Right atrium auricular region (tissue), 2 donors: ENCODE measurements at regions not wholly inside any gene's neighbourhood (a gene's known extent, or its start where the extent isn't known, plus 50 kb on each side); places are given as distances from the start of the nearest gene placed in this dataset.
"Not testable (repeated sequence)": the region's sequence is repeated elsewhere in the genome, so short reads cannot be mapped to it uniquely, and the experiment has no call there.

Source experiments
- DNase-seq: peaks from one replicate; pipeline ENCODE4 v3.0.0-alpha.2; 2019; ENCODE audit warnings: low spot score
- H3K27ac ChIP-seq, 2 donors: fragments of 200-600 bp; sonication (generic); 1 replicate in 1 of 2; 2 replicates in 1 of 2; pipeline ENCODE4 v1.5.1; 2016 to 2019
- H3K27me3 ChIP-seq, 2 donors: fragments of 200-600 bp; sonication (generic); one replicate each; pipeline versions ENCODE4 v1.5.1 to v1.6.0; 2017 to 2019
- H3K36me3 ChIP-seq: fragments of 200-600 bp; sonication (generic); one replicate; pipeline ENCODE4 v1.5.1; 2016
- H3K4me1 ChIP-seq, 2 donors: fragments of 200-600 bp; sonication (generic); one replicate each; pipeline versions ENCODE4 v1.5.1 to v1.6.0; 2017 to 2019
- H3K4me3 ChIP-seq, 2 donors: fragments of 200-600 bp; sonication (generic); 1 replicate in 1 of 2; 2 replicates in 1 of 2; pipeline ENCODE4 v1.5.1; 2017 to 2019; ENCODE audit warnings: mild to moderate bottlenecking in 1 of 2, moderate library complexity in 1 of 2
- H3K9me3 ChIP-seq, 2 donors: fragments of 200-600 bp; sonication (generic); one replicate each; pipeline ENCODE4 v1.5.1; 2019
- TF ChIP-seq, protein P1 (sequence below), 2 donors: fragments of 200-600 bp; sonication (generic); IDR thresholded peaks; one replicate each; pipeline ENCODE4 v1.5.1; 2019; ENCODE audit warnings: antibody characterized with exemption in 2 of 2

DNA sequence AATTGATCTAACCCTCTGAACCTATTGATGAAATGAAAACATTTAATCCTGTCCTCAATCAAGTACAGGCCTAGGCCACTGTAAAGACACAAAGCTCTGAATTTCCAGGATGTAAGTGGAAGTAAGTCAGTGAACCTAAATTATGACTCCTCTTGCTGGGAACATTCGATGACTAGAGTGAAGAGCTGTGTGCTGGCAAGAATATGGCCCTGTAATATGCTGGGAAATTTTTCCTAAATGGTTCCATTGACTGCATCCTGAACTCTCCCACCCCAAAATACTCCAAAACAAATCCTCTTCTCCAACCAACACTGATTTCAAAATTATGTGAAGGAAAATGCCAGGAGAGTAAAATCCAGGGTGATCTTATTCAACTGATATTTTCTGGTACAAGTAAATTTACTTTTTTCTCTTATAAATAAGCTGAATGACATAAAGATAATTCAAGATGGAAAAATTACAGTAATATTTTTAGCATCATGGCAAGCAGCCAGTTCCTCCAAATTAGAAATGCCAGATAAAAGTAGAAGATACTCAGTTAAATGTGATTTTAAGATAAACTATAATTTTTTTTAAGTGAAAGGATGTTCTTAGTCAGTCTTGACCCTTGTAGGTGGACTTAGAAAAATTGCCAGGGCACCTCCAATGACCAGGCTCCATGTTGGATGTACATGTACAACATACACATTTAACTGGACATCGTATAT lies 269.4 kb downstream of the PTGER3 start:
- Histone ChIP-seq H3K4me3 (no peak overlapping the region), H3K27ac (no peak overlapping the region), H3K36me3 (no peaks in the 10 kb centered on the region), H3K27me3 (no peaks in the 10 kb centered on the region), H3K4me1 (no peaks in the 10 kb centered on the region), H3K9me3 (no peaks in the 10 kb centered on the region)
- TF ChIP-seq, protein P1, sequence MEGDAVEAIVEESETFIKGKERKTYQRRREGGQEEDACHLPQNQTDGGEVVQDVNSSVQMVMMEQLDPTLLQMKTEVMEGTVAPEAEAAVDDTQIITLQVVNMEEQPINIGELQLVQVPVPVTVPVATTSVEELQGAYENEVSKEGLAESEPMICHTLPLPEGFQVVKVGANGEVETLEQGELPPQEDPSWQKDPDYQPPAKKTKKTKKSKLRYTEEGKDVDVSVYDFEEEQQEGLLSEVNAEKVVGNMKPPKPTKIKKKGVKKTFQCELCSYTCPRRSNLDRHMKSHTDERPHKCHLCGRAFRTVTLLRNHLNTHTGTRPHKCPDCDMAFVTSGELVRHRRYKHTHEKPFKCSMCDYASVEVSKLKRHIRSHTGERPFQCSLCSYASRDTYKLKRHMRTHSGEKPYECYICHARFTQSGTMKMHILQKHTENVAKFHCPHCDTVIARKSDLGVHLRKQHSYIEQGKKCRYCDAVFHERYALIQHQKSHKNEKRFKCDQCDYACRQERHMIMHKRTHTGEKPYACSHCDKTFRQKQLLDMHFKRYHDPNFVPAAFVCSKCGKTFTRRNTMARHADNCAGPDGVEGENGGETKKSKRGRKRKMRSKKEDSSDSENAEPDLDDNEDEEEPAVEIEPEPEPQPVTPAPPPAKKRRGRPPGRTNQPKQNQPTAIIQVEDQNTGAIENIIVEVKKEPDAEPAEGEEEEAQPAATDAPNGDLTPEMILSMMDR (IDR thresholded peaks at IDR 0.05): no peak
- no peak for DNase-seq

DNA sequence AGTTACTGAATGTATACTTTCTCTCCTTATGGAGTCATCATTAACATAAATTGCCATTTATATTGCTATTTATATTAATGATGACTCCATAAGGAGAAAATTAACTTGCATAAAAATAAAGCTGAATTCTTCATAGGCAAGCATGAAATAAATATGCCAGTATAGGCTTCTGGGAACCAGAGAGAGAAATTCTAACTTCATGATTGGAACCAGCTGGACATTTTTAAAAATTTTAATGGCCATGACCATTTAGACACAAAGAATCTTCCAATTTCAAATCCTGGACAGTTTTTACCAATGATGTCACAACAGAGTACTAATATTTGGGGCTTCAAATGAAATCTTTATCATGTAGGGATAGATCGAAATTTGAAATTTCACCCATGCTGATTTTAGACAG lies 268.7 kb downstream of the PTGER3 start:
- no peak overlapping the region for H3K4me3 ChIP-seq
- no peak overlapping the region for H3K27ac ChIP-seq
- TF ChIP-seq, protein P1 (IDR thresholded peaks at IDR 0.05): no peak
- H3K4me1 ChIP-seq: no peaks in the 10 kb centered on the region
- H3K27me3 ChIP-seq: no peaks in the 10 kb centered on the region
- H3K36me3 ChIP-seq: no peaks in the 10 kb centered on the region
- DNase-seq: no peak
- H3K9me3 ChIP-seq: no peaks in the 10 kb centered on the region

DNA sequence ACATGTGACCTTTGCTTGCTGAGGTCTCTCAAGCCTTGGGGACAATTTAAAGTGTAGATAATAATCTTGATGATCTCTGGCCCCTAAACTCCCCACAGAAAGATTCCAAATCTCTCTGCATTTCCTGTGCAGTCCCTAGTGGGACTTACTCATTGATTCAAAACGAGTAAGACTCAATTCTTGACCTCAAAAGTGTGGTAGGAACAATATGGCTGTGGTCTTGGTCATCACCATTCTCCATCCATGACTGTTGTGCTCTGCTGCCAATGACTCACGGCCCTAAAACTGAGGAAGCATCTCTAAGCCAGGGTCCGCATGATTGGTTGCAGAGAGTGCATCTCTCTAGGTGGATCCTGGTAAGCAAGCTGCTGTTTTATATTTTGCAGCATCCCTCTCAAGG lies 268.0 kb downstream of the PTGER3 start:
- Histone ChIP-seq H3K27ac (no peak overlapping the region), H3K4me1 (no peaks in the 10 kb centered on the region), H3K4me3 (no peak overlapping the region), H3K27me3 (no peaks in the 10 kb centered on the region), H3K36me3 (no peaks in the 10 kb centered on the region), H3K9me3 (no peaks in the 10 kb centered on the region)
- DNase-seq: no peak
- TF ChIP-seq, protein P1 (IDR thresholded peaks at IDR 0.05): no peak

GRCh38 chr1:70785287-70785686 lies 262.3 kb downstream of the PTGER3 start:
- no peak for DNase-seq
- Histone ChIP-seq H3K27ac (no peak overlapping the region), H3K4me1 (no peaks in the 10 kb centered on the region), H3K36me3 (no peaks in the 10 kb centered on the region), H3K27me3 (no peaks in the 10 kb centered on the region), H3K4me3 (no peak overlapping the region), H3K9me3 (no peaks in the 10 kb centered on the region)
- TF ChIP-seq, protein P1 (IDR thresholded peaks at IDR 0.05): no peak

GRCh38 chr1:70790232-70790923 lies 257.2 kb downstream of the PTGER3 start:
- TF ChIP-seq, protein P1 (IDR thresholded peaks at IDR 0.05): no peak
- no peak for DNase-seq
- no peak overlapping the region for H3K27ac ChIP-seq
- no peak overlapping the region for H3K4me3 ChIP-seq
- H3K36me3 ChIP-seq: no peaks in the 10 kb centered on the region
- H3K4me1 ChIP-seq: no peaks in the 10 kb centered on the region
- no peaks in the 10 kb centered on the region for H3K27me3 ChIP-seq
- H3K9me3 ChIP-seq: no peaks in the 10 kb centered on the region

GRCh38 chr1:70795064-70795463 lies 252.6 kb downstream of the PTGER3 start:
- H3K27me3 ChIP-seq, DNase-seq, H3K4me1 ChIP-seq, H3K4me3 ChIP-seq, H3K27ac ChIP-seq, H3K9me3 ChIP-seq, H3K36me3 ChIP-seq: not testable (repeated sequence)

GRCh38 chr1:70796298-70796697 lies 251.3 kb downstream of the PTGER3 start:
- not testable (repeated sequence) for H3K9me3 ChIP-seq, H3K27me3 ChIP-seq, H3K27ac ChIP-seq, DNase-seq, H3K4me1 ChIP-seq, H3K4me3 ChIP-seq, H3K36me3 ChIP-seq

- not testable (repeated sequence) for H3K36me3 ChIP-seq, DNase-seq, H3K4me3 ChIP-seq, H3K9me3 ChIP-seq, H3K27ac ChIP-seq, H3K27me3 ChIP-seq, H3K4me1 ChIP-seq
These were observed 245.0 kb downstream of the PTGER3 start for GRCh38 chr1:70802625-70803024.
